ENCODE measurements at regions not wholly inside any gene's neighbourhood (a gene's known extent, or its start where the extent isn't known, plus 50 kb on each side); places are given as distances from the start of the nearest gene placed in this dataset.

DNA sequence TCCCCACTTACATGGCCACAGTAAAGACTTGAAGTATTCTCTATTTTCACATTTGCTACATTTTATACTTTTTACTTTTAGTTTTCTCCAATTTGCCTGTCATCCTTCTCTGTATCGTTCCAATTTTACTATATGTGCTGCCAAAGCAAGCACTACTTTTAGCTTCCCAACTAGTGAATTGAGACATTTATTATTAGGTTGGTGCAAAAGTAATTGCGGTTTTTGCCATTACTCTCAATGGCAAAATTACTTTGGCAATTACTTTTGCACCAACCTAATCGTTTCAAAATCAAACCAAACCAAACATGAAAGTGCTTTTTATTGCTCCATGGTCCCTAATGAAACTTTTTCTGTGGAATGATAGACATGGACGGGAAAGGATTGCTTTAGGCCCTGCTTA lies 56.6 kb upstream of the ATF3 start:
- TF ChIP-seq, protein P1, sequence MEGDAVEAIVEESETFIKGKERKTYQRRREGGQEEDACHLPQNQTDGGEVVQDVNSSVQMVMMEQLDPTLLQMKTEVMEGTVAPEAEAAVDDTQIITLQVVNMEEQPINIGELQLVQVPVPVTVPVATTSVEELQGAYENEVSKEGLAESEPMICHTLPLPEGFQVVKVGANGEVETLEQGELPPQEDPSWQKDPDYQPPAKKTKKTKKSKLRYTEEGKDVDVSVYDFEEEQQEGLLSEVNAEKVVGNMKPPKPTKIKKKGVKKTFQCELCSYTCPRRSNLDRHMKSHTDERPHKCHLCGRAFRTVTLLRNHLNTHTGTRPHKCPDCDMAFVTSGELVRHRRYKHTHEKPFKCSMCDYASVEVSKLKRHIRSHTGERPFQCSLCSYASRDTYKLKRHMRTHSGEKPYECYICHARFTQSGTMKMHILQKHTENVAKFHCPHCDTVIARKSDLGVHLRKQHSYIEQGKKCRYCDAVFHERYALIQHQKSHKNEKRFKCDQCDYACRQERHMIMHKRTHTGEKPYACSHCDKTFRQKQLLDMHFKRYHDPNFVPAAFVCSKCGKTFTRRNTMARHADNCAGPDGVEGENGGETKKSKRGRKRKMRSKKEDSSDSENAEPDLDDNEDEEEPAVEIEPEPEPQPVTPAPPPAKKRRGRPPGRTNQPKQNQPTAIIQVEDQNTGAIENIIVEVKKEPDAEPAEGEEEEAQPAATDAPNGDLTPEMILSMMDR (IDR thresholded peaks at IDR 0.05) = no peak
- H3K4me3 ChIP-seq = no peak overlapping the region
- DNase-seq (ENCODE audit: low spot score) = no peak
- H3K27ac ChIP-seq = no peak overlapping the region

DNA sequence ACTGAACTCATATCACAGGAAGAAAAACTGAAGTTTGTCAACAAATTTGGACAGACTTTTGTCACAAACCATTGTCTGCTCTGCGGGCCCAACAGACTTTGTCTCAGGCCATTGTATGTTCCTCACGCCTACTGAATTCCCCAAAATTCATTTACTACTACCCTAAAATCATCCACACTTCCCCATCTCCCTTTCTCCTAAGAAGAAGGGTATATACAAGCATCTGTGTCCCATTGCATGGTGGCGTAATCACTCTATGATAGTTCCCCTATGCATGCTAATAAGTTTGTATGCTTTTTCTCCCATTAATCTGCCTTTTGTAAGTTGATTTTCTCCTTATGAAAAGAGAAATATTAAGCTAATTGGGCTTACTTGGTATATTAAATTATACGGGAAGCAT lies 54.9 kb upstream of the ATF3 start:
- Histone ChIP-seq H3K4me3 (no peak overlapping the region), H3K27ac (no peak overlapping the region)
- TF ChIP-seq, protein P1 (IDR thresholded peaks at IDR 0.05) = no peak
- DNase-seq (ENCODE audit: low spot score) = no peak

DNA sequence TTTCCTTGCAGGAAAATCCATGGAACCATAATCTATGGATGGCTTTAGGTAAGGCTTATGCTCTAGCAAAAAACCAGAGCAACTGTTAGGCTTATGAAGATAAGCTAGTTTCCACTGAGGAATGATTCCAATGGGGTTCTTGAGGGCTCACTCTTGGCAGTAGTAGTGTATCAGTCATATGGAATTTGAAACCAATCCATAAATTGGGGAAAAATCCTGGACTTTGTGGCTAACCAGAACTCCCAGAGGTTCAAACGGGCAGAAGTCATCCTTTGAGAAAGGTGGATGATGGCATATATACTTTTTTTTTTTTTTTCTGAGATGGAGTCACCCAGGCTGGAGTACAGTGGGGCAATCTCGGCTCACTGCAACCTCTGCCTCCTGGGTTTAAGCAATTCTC lies 54.2 kb upstream of the ATF3 start:
- TF ChIP-seq, protein P1 (IDR thresholded peaks at IDR 0.05) = no peak
- no peak overlapping the region for H3K27ac ChIP-seq
- no peak overlapping the region for H3K4me3 ChIP-seq
- no peak for DNase-seq (ENCODE audit: low spot score)

DNA sequence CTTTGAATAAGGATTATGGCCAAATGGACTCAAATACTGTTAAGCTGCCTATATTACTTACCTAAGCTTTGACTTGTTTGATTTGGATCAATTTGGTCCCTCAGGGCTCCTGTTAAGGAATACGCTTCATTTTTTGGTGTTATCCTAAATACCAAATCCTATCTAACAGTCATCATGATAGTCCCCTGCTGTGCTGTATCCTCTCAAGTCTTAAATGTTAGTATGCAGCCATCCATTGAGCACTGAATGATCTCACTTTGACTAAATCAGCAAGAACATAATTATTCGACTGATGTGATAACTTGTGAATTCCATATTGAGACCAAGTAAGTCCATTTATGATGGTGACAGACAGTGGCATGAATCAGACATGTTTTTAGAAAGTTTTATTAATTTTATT lies 53.1 kb upstream of the ATF3 start:
- TF ChIP-seq, protein P1 (IDR thresholded peaks at IDR 0.05) = no peak
- no peak overlapping the region for H3K27ac ChIP-seq
- no peak overlapping the region for H3K4me3 ChIP-seq
- no peak for DNase-seq (ENCODE audit: low spot score)

DNA sequence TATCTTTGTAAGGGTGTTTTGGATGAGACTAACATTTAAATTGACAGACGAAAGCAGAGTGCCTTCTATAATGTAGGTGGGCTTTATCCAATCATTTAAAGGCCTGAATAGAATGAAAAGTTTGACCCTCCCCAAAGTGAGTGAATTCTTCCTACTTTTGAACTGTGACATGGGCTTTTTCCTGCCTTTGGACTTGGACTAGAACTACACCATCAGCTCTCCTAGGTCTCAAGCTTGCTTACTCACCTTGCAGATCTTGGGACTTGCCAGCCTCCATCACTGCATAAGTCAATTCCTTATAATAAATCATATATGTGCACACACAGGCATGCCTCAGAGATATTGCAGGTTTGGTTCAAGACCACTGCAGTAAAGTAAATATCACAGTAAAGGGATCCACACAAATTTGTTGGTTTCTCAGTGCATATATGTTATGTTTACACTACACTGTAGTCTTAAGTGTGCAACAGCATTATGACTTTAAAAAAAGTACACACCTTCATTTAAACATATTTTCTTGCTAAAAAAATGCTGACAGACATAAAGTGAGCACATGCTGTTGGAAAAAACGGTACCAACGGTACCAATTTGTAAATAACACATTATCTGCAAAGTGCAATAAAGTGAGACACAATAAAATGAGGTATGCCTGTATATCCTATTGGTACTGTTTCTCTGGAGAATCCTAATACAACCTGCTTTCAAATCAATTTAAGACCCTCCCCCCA lies 51.6 kb upstream of the ATF3 start:
- DNase-seq (ENCODE audit: low spot score) = no peak
- Histone ChIP-seq H3K27ac (no peak overlapping the region), H3K4me3 (no peak overlapping the region)
- TF ChIP-seq, protein P1 (IDR thresholded peaks at IDR 0.05) = no peak

DNA sequence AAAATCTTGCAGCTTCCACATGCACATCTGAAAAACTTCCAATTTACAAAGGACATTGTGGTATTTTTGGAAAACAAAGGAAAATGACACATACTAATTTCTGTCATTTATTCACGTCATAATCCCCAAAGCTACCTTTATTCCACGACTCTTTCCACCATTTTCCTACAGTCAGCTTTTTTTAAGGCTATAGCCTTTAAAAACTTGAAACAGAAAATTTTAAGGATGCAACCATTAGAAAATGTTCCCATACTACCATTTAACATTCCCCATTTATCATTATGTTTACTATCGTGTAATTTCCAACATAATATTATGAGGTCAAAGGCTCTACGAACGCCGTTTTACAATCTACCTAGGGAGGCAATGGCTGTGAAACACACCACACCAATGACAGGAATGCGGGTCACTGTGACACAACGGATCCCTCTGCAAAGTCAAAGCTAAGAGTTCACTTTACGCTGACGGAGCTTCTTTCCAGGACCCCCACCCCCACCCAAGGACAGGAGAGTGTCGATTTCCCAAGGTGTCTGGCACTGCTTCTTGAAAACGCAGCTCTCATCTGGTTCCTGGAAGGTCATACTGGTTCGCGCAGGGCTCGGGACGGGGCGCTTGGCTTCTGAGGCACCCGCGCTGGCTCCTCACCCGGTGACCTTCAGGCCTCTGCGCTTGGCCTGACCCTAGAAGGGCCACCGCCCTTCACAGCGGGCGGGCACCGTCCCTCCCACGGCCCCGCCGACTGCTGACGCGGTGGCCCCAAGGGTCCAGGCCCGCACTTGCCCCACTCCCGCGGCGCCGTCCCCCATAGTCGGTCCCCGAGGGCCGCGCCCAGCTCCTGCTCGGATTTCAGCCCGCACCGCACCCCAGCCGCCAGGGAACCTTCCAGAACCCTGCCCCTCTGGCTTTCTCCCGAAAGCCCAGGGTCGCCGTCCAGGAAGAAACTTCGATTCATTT lies 50.5 kb upstream of the ATF3 start:
- DNase-seq (ENCODE audit: low spot score) = no peak
- Histone ChIP-seq H3K27ac (peak overlapping the region; percentile 79 to 86), H3K4me3 (peak overlapping the region; percentile 72)
- TF ChIP-seq, protein P1 (IDR thresholded peaks at IDR 0.05) = no peak
